ENCODE measurements at regions not wholly inside any gene's neighbourhood (a gene's known extent, or its start where the extent isn't known, plus 50 kb on each side); places are given as distances from the start of the nearest gene placed in this dataset.
A peak's percentile ranks its signal among the peaks of the same experiment; 100 is the strongest.

DNA sequence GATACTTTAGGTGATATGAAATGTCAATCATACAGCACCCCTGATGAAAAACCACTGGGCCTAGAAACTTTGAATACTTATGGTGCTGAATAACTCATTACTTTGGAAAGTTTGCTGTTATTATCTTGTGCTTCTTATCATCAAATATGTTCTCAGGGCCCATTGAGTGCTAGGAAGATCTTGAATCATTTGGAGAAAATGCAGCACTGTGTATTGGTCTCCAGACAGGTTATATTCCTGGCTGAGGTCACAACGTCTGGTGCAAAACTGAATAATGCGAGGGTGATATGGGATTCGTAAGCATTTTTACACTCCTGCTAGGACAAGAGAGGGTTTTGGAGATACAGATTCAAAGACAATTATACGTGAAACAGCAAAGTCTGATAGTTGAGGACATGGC is 249.4 kb upstream of the TNC start:
- no peak for DNase-seq (ENCODE audit: low spot score)

DNA sequence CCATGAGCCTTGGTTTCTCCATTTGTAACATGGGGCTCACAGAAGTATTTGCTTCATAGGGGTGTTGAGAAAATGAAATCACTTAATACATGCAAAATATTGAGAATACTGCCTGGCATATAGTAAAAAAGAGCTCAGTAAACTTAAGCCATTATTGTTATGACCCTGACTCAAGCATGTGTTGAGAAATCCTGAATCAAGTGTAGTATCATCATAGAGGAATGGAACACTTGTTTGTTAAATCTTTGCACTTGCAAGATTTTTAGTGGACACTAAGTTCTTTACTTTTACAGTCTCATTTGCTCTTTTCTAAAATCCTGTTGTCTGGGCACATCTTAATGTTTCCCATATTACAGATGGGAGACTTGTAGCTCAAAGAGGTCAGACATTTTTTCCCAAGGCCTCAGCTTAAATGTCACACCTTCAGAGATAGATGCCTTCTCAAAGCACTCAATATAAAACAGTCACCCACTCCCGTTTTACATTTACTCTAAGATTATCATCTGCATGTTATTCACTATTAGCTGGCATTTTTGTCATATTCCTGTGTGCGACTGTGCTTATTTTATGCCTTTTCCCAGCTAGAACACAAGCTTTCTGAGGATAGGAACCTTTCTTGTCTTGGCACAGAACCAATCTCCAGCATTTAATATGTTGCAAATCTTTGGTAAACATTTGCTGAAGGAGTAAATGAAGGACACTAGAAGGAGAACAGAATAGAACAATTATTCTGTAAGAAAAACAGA is 250.0 kb upstream of the TNC start:
- no peak for DNase-seq (ENCODE audit: low spot score)

DNA sequence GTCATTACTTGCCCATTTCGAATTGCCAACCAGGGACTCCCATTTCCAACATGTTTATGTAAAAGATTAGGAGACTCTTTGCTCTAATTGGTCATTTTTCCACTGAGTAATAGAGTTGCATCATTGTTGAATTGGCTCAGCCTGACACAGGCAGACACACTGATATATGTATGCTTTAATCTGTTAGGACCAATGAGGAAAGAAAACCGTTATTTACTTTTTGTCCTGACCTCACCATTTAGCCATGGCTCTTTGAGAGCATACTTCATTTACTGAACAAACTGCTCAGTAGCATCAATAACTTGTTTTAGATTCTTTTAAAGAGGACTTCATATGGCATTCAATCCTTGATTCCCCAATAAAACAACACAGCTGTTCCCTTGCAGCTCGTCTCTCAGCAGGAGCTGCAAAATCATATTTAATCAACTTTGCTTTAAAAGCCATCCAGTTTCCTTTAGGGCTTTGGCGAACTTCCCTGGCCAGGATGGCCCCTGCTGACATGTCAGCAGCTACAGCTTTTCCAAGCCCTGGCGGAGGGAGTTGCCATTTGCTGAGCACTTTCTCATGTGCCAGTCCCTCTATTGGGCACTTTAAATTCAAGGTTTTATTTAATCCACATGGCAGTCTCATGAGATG is 251.5 kb upstream of the TNC start:
- no peak for DNase-seq (ENCODE audit: low spot score)

DNA sequence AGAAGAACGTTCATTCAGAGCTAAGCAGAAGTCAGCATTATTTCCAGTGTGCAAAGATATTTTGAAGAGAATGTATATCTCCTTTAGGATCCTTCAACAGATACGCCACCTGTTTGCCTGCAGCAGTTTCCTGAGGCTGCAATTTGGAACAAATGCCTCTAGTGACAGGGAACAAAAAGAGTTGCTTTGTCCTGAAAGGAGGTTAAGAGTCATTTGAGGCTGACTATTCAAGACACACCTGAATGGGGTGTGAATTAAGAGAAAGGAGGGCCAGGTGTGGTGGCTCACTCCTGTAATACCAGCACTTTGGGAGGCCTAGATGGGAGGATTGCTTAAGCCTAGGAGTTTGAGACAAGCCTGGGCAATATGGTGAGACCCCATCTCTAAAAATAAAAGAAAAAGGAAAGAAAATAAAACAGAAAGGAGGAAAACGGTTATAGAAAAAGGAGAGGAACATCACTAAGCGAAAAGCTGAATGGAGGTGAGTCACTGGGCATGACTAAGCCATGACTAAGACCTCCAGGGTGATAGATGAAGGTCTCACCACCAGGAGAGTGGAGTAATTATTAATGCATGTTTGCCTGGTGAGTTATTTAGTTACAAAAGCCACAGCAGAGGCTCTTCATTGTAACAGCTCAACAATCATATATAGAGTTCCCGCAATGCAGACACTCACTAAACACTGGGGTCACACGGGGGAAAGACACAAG is 255.2 kb upstream of the TNC start:
- DNase-seq (ENCODE audit: low spot score), result peak; percentile 98

DNA sequence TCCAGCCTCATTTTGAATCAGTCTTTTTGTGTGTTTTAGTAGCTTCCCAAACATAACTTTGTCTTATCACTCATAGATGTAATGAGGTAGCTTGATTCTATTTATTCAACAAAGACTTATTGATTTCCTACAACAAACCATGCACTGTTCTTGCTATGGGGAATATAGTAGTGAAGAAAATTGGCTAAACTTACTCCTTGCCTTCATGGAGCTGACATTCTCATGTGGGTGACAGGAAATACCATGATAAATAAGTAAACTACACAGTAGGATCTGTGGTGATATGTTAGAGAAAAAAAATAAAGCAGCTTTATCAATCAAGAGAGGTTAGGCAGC is 255.7 kb upstream of the TNC start:
- no peak for DNase-seq (ENCODE audit: low spot score)

DNA sequence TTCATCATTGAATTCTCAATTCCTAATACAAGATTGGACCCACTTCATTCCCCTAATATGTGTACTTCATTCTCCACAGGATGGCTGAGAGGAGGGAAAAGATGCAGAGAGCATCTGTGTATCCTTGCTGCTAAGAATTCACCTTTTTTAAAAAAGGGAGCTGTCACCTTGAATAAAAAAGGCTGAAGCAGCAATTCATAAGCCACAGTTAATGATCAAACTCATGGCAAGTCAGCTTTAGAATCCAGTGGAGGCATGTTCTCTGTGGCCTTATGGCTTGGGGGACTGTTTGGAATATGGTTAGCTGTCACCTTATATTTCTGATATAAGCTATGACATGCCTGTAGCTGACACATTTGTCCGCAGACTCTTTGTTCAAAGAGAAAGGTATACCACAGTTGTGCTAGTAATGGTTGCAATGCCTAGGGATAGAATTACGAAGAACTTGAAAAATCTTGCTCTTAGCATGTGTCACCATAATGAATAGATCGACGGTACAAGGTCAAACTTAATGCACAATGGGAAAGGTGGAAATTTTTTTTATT is 256.8 kb upstream of the TNC start:
- no peak for DNase-seq (ENCODE audit: low spot score)

DNA sequence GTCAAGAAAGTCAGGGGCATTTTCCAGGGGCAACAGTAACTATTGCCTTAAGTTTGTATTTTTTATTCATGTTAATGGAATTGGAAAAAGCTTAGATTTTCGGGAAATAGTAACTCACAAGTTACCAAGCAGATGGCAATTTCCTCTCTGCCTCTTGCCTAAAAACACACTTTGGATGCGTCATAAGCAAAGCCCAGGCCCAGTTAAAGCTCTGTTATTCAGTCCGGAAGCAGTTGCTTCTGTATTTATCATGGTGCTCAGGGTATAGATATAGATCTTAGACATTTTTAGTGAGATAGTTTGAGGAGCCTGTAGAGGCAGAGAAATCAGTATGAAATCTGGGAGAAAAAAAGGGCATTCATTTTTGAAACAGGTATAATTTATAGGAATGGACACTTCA is 260.3 kb upstream of the TNC start:
- no peak for DNase-seq (ENCODE audit: low spot score)

DNA sequence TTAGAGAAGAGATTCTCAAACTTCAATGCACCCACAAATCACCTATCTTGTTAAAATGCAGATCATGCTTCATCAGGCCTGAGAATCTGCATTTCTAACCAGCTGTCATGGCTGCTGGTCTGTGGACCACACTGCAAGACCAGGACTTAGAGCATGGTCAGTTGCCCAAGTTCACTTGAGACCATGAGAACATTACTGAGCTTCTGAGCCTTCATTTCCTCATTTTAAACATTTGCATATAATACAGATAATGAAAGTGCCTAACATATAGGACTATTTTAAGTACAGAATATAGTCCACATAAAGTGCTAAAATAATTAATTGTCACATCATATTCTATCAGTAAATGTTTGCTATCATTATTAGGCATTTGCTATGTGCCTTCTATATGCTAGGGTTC is 260.8 kb upstream of the TNC start:
- no peak for DNase-seq (ENCODE audit: low spot score)

DNA sequence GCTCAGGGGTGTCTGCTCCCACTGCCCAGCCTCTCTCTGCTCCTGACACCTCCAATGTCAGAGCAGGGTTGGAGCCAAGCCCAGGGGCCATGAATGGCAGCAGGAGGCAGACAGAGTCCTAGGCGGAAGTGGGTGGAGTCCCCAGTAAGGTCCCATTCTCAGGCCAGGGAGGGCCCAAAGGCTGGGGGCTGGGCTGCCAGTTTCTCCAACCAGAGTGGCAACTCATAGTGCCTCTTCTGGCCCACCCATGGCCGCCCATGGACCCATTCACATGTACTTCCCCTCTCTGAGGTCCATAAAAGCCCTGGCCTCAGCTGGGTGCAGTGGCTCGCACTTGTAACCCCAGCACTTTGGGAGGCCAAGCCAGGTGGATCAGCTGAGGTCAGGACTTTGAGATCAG is 261.8 kb upstream of the TNC start:
- DNase-seq (ENCODE audit: low spot score), result no peak

DNA sequence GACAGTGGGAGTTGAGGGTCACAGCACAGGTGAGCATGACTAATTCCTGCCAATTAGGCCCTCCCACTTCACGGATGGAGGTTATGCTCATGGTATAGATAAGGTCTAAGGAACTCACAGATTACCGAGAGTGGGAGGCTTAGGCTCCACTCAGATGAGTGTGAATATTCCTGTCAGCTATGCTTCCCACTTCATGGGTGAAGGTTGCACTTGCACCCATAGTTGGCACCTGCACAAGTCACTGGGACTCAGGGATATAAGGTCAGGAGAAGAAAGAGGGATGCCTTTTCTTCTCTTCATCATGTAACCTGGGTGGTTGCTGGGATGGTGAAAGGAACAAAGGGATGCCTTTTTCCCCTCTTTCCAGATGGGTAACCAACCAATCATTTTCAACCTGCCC is 264.9 kb upstream of the TNC start:
- DNase-seq (ENCODE audit: low spot score), result no peak

DNA sequence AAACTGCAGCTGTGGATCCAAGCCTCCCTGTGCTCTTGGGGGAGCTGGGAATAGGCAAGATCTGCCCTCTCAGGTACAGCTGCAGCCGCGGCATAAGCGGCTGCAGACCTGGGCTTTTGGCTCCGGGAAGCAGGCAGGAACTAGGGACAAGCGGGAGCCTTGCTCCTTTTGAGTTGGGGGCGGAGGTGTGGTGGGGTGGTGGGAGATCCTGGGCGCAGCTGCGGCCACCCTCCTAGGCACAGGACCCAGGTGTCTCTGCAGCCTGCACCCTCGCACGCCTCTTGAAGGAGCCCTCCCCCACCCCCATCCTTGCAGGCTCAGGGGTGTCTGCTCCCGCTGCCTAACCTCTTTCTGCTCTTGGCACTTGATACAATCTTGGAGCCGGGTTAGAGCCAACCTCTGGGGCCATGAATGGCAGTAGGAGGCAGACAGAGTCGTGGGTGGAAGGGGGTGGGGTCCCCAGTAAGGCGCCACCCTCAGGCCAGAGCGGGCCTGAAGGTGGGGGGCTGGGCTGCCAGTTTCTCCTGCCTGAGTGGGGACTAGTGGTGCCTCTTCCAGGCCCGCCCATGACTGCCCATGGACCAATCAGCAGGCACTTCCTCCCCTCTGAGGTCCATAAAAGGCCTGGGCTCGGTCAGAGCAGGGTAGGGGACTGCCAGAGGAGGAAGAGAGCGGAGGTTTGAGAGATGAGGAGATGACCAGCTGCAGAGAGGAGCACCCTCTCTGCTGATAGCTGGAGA is 267.6 kb upstream of the TNC start:
- DNase-seq (ENCODE audit: low spot score), result no peak

DNA sequence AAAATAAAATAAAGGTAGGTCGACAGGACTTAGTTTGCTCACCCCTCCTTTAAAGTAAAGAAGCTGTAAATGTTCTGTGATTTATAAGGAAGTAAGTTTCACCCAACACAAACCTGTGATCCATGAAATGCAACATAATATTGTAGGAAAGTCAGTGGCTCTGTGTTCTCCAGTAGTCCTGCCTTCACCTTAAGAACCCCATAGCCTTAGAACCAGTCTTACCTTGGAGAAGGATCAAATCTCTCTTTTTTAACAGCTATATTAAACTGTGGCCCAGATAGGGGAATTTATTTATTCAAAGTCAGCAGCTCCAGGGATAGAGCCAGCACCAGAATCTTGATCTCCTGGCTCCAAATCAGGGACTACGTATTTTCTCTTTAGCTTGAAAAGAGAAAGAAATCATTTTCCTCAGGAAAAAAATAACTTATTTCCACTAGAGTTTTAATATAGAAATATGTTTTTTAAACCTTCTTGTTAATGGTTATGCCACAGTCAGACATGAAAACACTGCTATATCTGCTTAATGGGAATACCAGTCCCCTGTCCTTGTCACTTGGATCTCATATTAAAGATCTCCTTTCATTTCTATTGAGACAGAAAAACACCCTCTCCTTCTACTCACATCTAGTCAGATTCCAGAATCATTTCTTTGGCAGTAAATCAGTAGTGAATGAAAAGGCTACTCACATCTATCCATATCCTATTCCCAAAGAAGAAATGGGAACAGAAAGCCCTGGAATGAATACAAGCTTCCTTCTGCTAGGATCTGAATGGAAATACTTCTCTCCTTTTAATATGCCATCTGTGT is 269.2 kb upstream of the TNC start:
- no peak for DNase-seq (ENCODE audit: low spot score)

DNA sequence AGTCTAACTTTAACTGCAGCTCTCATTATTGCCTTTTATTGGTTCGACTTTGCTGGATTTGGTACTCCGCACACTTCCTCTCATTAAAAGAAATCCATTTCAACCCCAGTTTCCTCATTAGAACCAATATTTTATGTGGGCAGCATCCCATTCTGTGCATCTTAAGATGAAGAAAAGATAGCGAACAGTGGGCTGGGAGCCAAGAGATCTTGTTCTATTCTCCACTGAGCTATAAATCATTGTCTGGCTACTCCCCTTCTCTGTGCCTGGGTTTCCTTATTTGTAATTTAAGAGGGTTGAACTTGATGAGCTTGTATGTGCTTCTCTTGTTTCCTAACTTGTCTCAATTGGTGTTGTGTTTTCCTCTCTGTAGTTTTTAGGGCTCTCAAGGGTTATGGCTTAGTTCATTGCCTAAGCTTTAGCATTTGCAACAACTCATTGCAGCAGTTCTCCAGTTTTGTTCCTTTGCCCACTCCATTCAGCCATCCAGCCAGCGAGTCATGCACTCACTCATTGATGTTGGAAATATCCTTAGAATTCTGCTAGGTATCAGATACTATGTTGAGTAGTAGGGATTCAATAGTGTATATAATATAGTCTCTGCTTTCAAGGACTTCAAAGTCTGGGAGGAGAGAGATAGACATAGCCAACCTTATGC is 273.3 kb upstream of the TNC start:
- DNase-seq (ENCODE audit: low spot score), result no peak

DNA sequence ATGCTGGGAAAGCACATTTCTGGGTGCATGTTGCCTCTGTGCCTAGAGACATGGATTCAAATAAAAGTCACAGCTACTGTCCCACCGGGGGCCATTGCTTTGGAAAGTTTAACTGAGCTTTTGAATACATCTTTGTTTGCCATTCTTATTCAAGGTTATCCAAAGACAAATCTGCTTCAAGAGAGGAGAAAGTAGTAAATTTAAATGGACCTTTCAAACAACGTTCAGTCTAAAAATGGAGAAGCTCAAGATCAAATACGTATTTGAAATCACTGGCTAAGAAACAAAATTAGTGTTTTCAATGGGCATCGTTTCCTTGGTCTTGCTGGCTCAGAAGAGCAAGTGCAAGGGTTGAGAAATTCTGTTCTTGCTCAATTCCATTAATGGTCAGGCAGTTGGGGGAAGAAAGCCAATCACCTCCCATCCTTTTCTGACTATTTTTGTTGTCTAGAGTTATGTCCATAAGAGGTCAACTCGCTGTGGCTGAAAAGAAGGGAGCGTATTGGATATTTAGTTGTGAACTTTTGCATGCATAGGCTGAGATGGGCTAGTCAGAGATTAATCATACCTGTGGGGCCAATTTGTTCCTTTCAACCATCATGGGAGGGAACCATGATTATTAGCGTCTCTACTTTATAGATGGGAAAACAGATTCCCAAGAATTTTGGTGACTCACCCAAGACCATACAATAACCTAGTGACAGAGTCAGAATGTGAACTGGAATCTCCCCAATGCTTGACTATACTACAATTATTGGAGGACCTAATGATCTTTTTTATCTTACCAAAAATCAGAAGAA is 276.2 kb upstream of the TNC start:
- peak; percentile 15 for DNase-seq (ENCODE audit: low spot score)

DNA sequence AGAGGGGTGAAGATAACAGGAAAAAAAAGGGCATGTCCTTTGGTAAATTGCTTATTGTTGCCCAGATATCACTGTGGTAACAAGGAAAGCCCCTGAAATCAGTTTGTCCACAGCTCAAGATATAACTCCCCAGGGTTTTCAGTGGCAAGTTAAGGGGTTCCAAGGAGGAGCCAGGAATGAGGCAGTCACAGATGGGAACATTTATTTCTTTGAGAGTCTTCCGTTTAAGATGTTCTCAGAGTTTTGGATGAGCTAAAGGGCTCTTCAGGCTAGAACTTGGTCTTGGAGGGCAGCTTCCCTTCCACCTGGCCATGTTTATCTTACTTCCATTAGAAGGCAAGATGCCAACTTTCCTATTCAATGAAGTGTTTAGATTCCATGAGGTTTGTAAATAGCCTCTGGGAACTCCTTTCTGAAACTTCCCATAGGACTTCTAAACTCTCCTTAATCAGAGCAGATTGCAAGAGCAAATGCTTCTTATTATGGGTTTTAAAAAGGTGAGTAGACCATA is 277.6 kb upstream of the TNC start:
- DNase-seq (ENCODE audit: low spot score), result peak; percentile 17

DNA sequence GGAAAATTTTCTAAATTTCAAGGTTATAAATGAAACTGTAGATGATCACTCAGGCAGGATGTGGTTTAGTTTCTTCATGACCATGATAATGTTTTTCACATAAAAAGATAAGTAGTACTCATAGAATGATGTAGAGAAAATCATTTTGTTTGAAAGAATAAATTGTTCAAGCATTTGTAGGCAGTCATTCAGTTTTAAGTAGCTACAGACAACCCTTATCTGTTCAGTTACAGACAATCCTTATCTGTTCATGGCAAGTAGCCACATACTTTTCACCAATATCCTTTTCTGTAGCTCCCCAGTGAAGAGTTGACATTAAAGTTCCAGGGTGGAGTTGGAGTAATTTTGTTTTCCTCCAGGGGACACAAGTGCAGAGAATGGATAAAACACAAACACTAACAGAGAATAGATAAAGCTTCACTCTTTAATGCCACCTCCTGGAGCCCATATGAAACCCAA is 278.1 kb upstream of the TNC start:
- DNase-seq (ENCODE audit: low spot score), result no peak

DNA sequence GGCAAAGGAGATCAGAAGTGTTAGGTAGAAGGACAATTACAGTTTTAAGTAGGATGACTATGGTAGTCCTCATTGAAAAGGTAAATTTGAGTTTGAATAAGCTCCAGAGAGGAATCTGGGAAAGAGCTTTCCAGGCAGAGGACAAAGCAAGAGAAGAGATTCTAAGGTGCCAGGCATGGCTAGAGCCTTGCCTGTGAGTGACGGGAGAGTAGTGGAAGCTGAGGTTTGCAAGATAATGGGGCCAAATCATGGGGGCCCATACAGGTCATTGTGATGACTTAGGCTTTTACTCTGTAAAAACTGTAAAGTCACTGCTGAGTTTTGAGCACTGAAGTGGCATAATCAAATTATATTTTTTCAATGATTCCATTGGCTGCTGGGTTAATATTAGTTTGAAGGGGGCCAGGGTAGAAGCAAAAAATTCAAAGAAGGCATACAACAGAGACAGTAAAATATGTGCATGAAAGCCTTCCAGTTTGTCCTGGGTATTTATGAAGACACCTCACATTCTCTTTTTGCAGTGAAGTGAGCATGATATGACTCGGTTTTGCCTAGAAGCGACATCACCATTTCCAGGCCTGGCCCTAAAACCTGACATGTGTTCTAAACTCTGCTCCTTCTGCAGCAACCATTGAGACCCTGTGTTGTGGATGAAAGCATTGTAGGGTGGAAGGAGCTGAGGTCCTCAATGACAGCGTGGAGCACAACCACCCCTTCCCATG is 279.8 kb upstream of the TNC start:
- no peak for DNase-seq (ENCODE audit: low spot score)

DNA sequence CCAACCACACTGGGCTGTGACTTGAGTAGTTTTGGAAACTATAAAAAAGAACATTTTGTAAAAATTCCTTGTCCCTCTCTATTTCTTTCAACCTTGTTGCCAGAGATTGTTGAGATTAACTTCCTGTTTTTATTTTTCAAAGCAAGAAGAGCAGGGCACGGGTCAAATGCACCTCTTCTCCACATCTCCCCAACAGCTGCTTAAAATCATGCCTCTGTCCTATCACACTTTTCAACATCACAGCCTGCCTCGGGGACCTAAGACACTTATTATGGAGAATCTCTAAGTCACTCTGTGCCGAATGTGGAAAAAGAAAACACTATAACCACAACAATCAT is 280.3 kb upstream of the TNC start:
- DNase-seq (ENCODE audit: low spot score), result no peak

DNA sequence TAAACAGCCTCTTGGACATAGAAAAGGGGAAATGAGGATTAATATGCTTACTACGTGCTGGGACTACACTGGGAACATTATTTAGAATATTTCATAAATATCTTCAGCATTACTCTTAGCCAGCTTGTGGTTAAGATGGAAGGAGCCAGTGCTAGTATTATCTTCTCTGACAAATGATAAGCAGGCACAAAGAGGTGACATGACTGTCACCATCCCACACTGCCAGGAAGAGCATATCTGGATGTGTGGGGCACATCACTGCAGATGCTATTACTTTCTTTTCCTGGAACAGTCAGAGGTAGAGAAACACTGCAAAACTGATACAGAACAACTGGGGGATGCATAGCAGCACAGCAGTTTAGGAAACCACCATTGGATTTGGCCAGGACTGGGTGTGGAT is 281.0 kb upstream of the TNC start:
- DNase-seq (ENCODE audit: low spot score), result no peak
